ENCODE measurements at regions not wholly inside any gene's neighbourhood (a gene's known extent, or its start where the extent isn't known, plus 50 kb on each side); places are given as distances from the start of the nearest gene placed in this dataset.

GRCh38 chr11:109695696-109696095 is 273.7 kb downstream of the C11orf87 start (continued):
- TF ChIP-seq ZBTB34 (CRISPR knock-in tag; IDR thresholded peaks at IDR 0.05) (no peak), SOX5 (CRISPR knock-in tag; IDR thresholded peaks at IDR 0.05; ENCODE audit: borderline replicate concordance) (no peak), SMAD9 (CRISPR knock-in tag; IDR thresholded peaks at IDR 0.05) (no peak), SMARCC2 (IDR thresholded peaks at IDR 0.05) (no peak), HMG20A (CRISPR knock-in tag; IDR thresholded peaks at IDR 0.05; ENCODE audit: borderline replicate concordance) (no peak)

- BruUV-seq (replicated peaks) = no TSS peak
- H3K4me3 ChIP-seq (replicated peaks in 1 of 3; ENCODE audit: insufficient read depth in 1 of 3, low read depth in 2 of 3, low read length in 3 of 3) = no peak overlapping the region
- no peak overlapping the region for H3K27ac ChIP-seq (ENCODE audit: extremely low read length, insufficient read depth, low read length)
- no peak overlapping the region for H2AFZ ChIP-seq (ENCODE audit: low read length)
- H3K9me3 ChIP-seq (ENCODE audit: low read length) = peaks cover 49% of the 10 kb centered on the region
- H3K4me1 ChIP-seq (ENCODE audit: insufficient read depth, low read length) = no peaks in the 10 kb centered on the region
- H4K20me1 ChIP-seq (ENCODE audit: insufficient read depth, low read length) = no peaks in the 10 kb centered on the region
- no peak overlapping the region for H3K9ac ChIP-seq (ENCODE audit: insufficient read depth, low read depth, low read length)
- intact Hi-C loops (cut with micrococcal nuclease; ENCODE audit: unreplicated experiment) (loop anchor here (5.0 kb wide), 1 partner anchor 654 kb away; no protein-coding TSS in a partner anchor), in situ Hi-C loops (cut with HindIII; ENCODE audit: extremely low pct_ligation_motif_present, low pct_unique_long_range_greater_than_20kb) (no loop called here)
- ATAC-seq = no peak
- DNase-seq (ENCODE audit: low spot score) = no peak
- POLR2A ChIA-PET = no interaction called here
- H3K27me3 ChIP-seq (ENCODE audit: control insufficient read depth in 1 of 2, insufficient read depth in 2 of 2, low read length in 2 of 2) = no peaks in the 10 kb centered on the region; a peak in 1 of 5 replicates
- no peak for FAIRE-seq
- 57% methylated on average over 2 of the region's 3 CpGs for WGBS (ENCODE audit: low lambda C conversion rate)
- H3K36me3 ChIP-seq (replicated peaks in 1 of 2; ENCODE audit: control insufficient read depth in 1 of 2, insufficient read depth in 2 of 2, low read length in 2 of 2) = no peaks in the 10 kb centered on the region
- TF ChIP-seq KMT2A (CRISPR knock-in tag; IDR thresholded peaks at IDR 0.05) (no peak), ZNF234 (CRISPR knock-in tag; conservative IDR thresholded peaks at IDR 0.05) (no peak), FOXK2 (IDR thresholded peaks at IDR 0.05) (no peak), ZNF83 (CRISPR knock-in tag; IDR thresholded peaks at IDR 0.05; ENCODE audit: borderline replicate concordance) (no peak), AHDC1 (CRISPR knock-in tag; IDR thresholded peaks at IDR 0.05; ENCODE audit: borderline replicate concordance) (no peak), ZFP36L1 (CRISPR knock-in tag; IDR thresholded peaks at IDR 0.05) (no peak), STAG1 (CRISPR knock-in tag; IDR thresholded peaks at IDR 0.05) (no peak), HNF4A (CRISPR knock-in tag; IDR thresholded peaks at IDR 0.05) (no peak), CEBPB (IDR thresholded peaks at IDR 0.05; ENCODE audit: borderline replicate concordance, low read depth, low read length) (no peak), U2AF2 (IDR thresholded peaks at IDR 0.05; ENCODE audit: low read depth, low read length) (no peak), NCOA5 (CRISPR knock-in tag; IDR thresholded peaks at IDR 0.05) (no peak)
- H3K79me2 ChIP-seq (ENCODE audit: insufficient read depth, low read length) = no peaks in the 10 kb centered on the region
- no peak overlapping the region for H3K4me2 ChIP-seq (ENCODE audit: low read depth, low read length)
- CTCF ChIA-PET (ENCODE audit: low intra/inter-chr PET ratio, low total read pairs) = no interaction called here
Observed at GRCh38 chr11:109696191-109696897, 274.4 kb downstream of the C11orf87 start.

All from HepG2 (cell line).